Ishikawa (cell line): ENCODE measurements at regions not wholly inside any gene's neighbourhood (a gene's known extent, or its start where the extent isn't known, plus 50 kb on each side); places are given as distances from the start of the nearest gene placed in this dataset.
A peak's percentile ranks its signal among the peaks of the same experiment; 100 is the strongest.

Experiments used
- CEBPB ChIP-seq: IDR thresholded peaks from 2 replicates; pipeline ENCODE4 v1.6.1; 2012
- EP300 ChIP-seq: IDR thresholded peaks from 2 replicates; pipeline ENCODE4 v1.6.1; 2012; ENCODE audit warnings: borderline replicate concordance
- FOXM1 ChIP-seq: IDR thresholded peaks from 2 replicates; pipeline ENCODE4 v1.6.1; 2012; ENCODE audit warnings: low read depth, borderline replicate concordance
- RAD21 ChIP-seq: IDR thresholded peaks from 2 replicates; pipeline ENCODE4 v1.6.1; 2012; ENCODE audit warnings: low read depth
- REST ChIP-seq: IDR thresholded peaks from 2 replicates; pipeline ENCODE4 v1.6.1; 2012; ENCODE audit warnings: low read depth, mild to moderate bottlenecking
- TCF12 ChIP-seq: IDR thresholded peaks from 2 replicates; pipeline ENCODE4 v1.6.1; 2012; ENCODE audit warnings: low read depth
- TEAD4 ChIP-seq: IDR thresholded peaks from 2 replicates; pipeline ENCODE4 v1.6.1; 2012

DNA sequence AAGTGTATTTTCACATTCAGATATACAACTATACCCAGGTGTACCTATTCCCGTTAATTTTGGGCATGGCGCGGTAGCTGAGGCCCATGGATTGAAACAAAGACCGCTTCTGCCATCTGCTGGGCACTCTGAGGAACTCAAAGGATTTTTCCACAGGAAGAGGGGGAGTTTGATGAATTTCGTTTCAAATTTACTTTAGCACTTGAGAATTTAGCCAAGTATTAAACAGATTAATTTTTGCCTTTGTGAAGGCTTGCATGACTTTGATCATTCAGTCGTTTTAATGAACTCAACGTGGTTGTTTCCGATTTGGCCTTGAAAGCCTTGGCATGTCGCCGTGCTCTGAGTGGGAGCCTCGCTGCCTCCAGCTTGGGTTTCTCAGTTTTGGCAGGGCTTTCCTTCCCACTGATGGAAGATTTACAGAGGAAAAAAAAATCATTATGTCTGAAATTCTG, 153.2 kb upstream of the DDHD1 start:
- TF ChIP-seq REST (no peak), RAD21 (peak; percentile 90), TCF12 (no peak), EP300 (no peak), TEAD4 (peak; percentile 33; the same call in 1 of the 2 replicates), FOXM1 (no peak), CEBPB (no peak)
